DMS153 (cell line): ENCODE measurements at regions not wholly inside any gene's neighbourhood (a gene's known extent, or its start where the extent isn't known, plus 50 kb on each side); places are given as distances from the start of the nearest gene placed in this dataset.

Experiments
- DNase-seq: peaks from one replicate; lab custom pipeline; 2025; lab: John Stamatoyannopoulos, UW

GRCh38 chr14:81837304-81837703 lies 303.7 kb upstream of the SEL1L start:
- DNase-seq = no peak

DNA sequence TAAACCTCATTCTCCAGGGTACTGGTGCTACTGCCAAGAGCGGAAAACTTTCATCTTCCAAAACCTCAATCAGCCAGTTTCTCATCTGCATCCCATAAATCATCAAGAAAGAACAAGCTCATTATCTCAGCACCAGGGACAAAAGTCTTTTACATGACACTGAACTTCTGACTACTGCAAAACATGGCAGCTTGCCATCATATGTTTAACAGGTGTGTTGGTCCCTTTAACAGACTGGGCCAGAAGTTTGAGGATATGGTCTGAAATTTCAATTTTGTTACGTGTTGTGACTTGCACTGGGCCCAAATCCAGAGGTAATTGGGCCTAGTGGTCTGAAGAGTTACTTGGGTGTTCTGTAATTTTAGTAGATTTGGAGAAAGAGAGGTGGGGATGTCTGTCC lies 305.4 kb upstream of the SEL1L start:
- DNase-seq = no peak

GRCh38 chr14:81841346-81841745 lies 307.7 kb upstream of the SEL1L start:
- no peak for DNase-seq

GRCh38 chr14:81849714-81850113 lies 316.1 kb upstream of the SEL1L start:
- no peak for DNase-seq

- DNase-seq = no peak
Observed at GRCh38 chr14:81855007-81855406, 321.4 kb upstream of the SEL1L start.

- no peak for DNase-seq
Observed at GRCh38 chr14:81859046-81859445, 325.4 kb upstream of the SEL1L start.

GRCh38 chr14:81868172-81868571 lies 334.5 kb upstream of the SEL1L start:
- DNase-seq = no peak

DNA sequence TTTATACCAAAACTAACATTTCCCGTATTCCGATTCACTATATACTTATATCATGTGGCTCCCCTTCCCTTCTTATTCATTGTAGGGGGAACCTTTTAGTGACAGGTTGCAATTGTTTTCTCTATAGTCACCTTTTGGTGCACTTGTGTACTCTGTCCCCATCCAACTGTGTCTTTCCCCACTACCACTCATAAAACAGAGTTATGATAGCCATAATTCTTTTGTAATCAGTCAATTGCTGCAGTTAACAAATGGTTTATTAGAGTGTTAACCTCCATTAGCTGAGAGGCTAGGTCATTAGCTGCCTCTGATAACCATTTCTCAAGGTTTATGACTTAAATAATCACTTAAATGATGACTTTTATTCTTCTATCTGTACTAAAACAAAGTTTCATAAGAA lies 338.1 kb upstream of the SEL1L start:
- DNase-seq = no peak

- no peak for DNase-seq
Observed at GRCh38 chr14:81884382-81884781, 350.7 kb upstream of the SEL1L start.

DNA sequence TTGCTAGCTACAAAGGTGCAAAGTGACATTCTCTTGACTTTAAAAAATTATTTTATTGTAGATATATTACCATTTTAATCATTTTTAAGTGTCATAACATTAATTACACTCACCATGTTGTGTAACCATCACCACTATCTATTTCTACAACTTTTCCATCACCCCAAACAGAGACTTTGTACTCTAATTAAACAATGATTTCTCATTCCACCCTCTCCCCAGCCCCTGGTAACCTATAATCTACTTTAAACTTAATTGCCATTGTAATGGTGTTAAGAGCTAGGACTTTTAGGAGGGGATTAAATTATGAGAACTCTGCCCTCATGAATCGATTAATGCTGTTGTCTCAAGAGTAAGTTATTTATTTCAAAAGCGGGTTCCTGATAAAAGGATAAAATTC lies 352.9 kb upstream of the SEL1L start:
- DNase-seq = no peak

DNA sequence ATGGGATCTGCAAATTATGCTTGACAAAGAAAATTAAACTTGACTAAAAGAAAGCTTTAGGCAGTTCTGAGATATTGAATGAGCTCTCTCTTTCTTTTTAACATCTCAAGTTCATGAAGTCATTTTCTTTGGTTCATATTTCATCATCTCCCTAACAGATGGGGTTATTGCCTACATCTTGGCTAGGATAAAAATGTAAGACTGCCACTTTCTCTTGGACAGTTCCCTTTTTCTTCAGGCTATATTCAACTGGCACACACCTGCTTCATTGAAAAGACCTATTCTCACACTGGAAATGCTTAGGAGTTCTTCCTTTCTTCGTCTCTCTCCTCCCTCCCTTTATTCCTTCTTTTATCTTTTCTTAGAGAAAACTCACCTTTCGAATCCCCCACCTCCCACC lies 355.9 kb upstream of the SEL1L start:
- DNase-seq = no peak

- DNase-seq = no peak
Observed at GRCh38 chr14:81890020-81890419, 356.4 kb upstream of the SEL1L start.

DNA sequence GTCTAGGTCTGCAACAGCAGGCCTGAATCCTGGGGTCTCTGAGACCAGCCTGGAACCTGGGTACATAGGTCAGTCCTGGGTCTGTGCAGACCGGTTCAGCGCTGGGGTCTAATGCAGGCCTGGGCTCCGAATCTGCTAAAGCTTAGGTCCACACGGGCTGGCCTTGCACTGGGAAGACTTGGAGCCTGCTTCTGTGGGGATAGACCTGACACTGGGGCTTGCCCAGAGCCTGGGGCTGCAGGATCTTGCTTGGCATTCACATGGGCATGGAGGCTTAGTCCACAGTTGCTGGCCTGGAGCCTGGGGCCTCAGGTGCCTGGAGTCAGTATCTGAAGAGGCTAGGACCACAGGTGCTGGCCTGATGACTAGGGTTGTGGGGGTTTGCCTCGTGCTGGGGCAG lies 369.8 kb upstream of the SEL1L start:
- DNase-seq = no peak

DNA sequence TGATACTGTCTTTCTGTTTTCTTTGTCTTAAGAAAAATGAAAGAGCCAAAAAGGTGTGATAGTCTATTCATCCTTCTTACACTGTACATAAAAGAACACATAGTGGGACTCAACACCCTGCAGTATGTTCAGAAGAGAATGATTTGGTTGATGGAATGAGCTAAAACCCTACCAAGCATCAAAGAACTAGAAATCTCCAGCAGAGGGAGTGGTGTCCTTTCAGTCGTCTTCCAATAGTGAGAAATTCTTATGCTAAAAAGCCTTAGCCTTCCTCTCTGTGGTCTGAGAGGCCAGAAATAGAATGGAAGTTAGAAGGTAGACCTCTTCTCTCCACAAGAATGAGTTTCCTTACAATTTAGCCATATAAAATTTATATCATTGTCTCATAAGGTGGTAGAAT lies 393.4 kb upstream of the SEL1L start:
- no peak for DNase-seq

DNA sequence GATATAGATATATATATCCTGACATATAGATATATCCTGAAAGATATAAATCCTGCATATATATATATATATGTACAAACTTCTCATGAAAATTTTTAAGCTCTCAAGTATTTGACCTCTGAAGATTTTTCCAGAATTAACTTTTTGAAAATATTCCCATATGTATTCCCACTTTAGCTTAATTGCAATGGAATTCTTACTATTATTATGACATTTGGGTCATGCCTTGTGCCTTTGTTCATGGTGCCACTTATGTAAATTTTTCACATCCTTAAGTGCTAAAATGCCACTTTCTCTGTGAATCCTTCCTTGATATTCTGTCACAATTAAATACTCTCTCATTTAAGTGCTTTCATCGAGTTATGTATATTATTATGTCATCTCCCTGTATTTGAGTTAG lies 398.2 kb upstream of the SEL1L start:
- DNase-seq = no peak

DNA sequence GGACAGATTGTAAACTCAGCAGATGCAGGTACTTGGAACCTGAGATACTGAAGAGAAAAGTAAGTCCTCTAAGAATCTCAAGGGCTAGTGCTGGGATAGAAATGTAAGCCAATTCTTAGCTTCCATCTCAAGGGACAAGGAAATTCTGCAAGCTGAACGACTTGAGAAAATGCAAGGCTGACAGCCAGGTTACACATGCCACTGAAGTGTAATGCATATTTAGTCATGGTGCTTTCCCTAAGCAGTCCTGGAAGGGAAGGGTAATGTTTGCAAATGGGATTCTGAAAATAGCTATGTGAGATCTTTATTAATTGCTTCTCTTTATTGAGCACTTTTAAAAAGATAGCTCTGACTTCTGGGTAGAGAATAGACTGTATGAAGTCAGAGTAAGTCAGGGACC lies 402.7 kb upstream of the SEL1L start:
- DNase-seq = no peak

DNA sequence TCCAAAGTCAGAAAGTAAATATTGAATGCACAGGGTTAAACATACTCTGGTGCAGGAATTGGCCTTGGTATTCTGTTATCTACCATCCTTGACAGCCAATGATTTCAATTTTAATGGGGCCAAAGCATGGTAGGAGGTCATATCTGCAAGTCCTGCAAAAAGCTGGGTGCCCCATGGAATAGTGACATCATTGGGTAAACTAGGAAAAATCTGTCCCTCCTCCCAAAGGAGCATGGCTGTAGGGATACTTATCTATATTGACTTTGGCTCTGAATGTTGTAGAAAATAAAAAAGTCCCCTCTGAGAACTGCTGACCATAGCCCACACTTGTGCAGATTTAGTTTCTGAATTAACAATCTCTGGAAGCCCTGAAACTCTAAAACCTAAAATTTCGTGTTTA lies 403.2 kb upstream of the SEL1L start:
- no peak for DNase-seq

GRCh38 chr14:81938341-81938740 lies 404.7 kb upstream of the SEL1L start:
- no peak for DNase-seq

GRCh38 chr14:81940651-81941050 lies 407.0 kb upstream of the SEL1L start:
- no peak for DNase-seq

DNA sequence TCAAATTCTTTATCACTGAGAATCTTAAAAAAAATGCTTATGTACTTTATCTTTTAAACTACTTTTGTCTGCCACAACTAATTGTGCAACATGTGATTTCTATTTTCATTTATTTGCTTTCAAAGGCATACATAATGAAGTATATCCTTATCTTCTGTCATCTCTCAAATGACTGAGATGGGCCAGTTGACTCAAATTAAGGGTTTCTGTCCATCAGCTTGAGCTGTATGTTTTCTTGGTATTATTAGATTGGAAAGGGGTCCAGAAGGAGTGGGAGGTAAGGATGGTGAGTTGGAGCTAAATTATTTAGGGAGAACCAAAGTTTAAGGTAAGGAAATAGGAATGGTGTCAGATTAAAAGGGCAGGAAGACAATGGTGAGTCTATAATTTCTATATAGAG lies 408.4 kb upstream of the SEL1L start:
- DNase-seq = no peak

DNA sequence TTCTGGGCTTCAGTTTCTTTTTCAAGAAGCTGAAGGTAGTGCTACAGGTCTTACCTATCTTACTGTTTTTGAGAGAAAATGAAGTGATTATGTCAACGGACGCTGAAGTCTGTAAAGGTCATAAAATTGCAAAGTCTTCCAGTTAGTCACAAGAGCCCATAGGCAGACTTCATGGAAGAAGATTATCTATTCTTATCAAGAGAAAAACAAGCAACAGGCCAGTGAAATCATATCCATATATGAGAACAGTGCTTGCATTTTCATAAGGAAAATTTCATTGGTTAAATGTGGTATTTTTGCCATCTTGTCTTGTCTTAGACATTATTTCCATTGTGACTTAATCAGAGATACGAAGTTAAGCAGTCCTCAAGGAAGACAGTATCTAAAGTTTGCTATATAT lies 412.7 kb upstream of the SEL1L start:
- DNase-seq = no peak

DNA sequence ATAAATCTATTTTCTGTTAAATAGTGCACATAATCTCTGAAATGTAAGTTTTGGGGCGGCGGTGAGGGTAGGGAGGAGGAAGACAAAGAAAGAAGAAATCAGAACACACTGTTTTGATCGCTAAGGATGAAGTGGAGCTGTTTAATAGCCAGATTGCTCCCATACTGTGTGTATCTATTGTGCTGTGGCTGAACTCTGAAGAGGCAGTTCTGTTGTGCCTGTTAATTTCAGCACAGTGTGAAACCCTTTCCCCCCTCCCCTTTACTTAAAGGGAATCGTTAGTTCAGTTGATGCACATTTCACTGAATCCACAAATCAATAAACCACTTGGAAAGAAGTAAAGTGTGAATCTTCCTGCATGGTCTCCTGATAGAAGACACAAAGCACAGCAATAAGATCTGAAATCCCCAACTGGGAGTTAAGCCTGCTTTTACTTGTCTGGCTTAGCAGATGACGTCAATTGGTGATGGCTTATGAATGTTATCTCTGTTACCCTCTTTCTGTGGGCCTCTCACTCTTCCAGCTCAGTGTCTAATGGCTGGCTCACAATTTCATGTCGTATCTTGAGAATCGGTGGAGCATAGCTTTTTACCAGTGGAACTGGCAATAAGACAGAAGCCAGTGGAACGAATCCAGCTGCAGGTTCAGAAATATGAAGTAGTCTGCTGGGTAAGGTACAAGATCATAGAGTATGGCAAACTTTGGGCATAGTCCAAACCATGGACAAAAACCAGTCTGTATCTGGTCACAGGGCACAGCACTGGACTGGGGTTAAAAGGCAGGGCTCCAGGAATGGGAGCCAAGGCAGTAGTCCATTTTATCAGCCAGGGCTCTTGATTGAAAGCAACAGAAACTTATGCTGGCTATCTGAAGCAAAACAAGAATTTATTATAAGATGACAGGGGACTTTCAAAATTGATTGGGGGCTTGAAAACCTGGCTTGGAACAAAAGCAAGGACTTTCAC lies 413.5 kb upstream of the SEL1L start:
- DNase-seq = no peak

DNA sequence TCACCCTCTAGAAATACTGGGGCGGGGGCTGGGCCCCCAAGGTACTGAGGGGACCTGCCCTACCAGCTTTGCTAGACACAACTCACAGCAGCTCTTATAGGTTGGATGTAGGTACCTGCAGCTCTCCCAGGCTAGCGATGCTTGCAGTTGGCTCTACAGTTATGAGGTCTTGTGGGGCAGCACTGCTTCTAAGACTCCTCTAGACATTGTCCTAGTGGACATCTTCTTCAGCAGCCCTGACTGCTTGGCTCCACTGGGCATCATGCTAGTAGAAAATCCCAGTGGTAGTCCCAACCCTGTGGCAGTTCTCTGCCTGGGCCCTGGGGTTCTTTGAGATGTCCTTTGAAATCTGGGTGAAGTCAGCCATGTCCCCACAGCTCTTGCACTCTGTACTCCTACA lies 419.3 kb upstream of the SEL1L start:
- DNase-seq = no peak

DNA sequence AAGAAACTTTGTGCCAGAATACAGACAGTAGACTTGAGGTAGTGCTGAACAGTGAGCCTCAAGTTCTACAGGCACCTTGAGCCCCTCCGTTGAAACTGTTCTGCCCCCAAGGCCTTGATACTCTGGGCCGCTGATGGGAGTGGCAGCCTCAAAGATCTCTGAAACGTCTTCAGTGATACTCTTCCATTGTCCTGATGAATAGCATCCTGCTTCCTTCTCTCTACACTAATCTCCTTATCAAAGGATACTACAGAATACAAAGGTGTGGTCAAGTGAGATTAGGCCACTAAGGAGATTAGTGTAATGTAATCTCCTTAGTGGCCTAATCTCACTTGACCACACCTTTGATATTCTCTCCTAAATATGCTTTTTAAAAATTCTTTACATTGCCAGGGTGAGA lies 419.8 kb upstream of the SEL1L start:
- DNase-seq = no peak
